A549 (cell line): ENCODE measurements at regions not wholly inside any gene's neighbourhood (a gene's known extent, or its start where the extent isn't known, plus 50 kb on each side); places are given as distances from the start of the nearest gene placed in this dataset.

Source experiments
- CTCF ChIP-seq: fragments of >200 bp; sonication (Bioruptor Twin); formaldehyde crosslinking; IDR thresholded peaks from 3 replicates; pipeline ENCODE4 v1.5.1; 2016
- MAX ChIP-seq: IDR thresholded peaks from 2 replicates; pipeline ENCODE4 v1.6.1; 2012
- MAZ ChIP-seq: fragments of 150-350 bp; IDR thresholded peaks from 2 replicates; pipeline ENCODE4 v1.6.1; 2014; ENCODE audit warnings: antibody characterized with exemption, low read depth, low read length, borderline replicate concordance
- PBX3 ChIP-seq: IDR thresholded peaks from 2 replicates; pipeline ENCODE4 v1.6.1; 2012

GRCh38 chr12:131264635-131265034 lies 310.9 kb downstream of the ADGRD1 start:
- TF ChIP-seq MAX (peak; percentile 73), CTCF (no peak), PBX3 (no peak), MAZ (no peak)
